NOMO-1 treated with dmso at 0.1 percent for 144 hours (cell line): ENCODE measurements at regions not wholly inside any gene's neighbourhood (a gene's known extent, or its start where the extent isn't known, plus 50 kb on each side); places are given as distances from the start of the nearest gene placed in this dataset.

Source experiments
- DNase-seq: peaks from one replicate; lab custom pipeline; 2025; ENCODE audit not compliant: unreplicated experiment; lab: John Stamatoyannopoulos, UW

DNA sequence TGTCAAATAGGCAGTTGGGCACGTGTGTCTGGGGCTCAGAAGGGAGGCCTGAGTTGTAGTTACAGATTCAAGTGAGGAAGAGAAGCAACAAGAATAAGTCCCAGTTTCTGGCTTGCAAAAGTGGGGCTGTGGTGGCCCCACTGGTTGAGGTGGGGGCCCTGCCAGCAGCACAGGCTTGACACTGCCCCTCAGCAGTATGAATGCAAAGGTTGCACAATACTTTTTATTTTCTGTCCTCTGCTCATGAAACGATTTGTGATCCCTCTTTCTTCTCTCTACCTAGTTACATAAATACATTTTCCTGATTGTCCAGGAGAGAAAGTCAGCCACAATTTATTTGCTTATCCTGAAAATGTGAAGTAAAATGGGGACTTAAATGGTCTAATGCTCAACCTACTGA is 577.8 kb downstream of the AACS start:
- no peak for DNase-seq

DNA sequence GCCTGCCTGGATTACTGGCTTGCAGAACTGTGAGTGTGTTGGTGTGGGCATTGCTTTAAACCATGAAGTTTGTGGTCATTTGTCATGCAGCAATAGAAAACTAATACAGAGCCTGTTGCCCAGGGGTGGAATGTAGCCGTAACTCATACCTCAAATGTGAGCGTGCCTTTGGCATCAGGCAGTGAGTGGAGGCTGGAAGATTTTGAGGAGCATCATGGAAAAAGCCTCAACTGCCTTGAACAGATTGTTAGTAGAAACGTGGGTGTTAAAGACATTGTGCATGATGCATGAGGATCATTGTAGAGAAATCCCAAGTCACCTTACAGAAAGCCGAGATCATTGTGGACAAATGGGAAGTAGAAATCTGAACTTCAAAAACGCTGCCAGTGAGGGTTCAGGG is 580.5 kb downstream of the AACS start:
- no peak for DNase-seq

- DNase-seq: no peak
Observed at GRCh38 chr12:125650587-125650986, 585.4 kb downstream of the AACS start.

DNA sequence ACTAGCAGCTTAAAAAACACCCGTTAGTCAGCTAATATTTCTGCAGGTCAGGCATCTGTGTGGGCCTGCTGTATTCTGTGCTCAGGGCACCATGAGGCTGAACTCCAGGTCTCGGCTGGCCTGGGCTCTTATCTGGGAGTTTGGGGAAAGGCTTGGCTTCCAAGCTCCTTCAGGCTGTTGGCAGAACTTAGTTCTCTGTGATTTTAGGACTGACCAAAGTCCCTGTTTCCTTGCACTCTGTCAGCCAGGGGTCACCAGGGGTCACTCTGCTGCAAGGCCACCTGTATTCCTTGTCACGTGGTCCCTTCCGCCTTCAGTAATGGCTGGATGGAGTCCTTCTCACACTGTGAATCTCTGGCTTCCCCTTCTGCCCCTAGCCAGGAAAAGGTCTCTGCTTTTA is 586.4 kb downstream of the AACS start:
- DNase-seq: no peak

- DNase-seq: no peak
Observed at GRCh38 chr12:125652681-125653080, 587.4 kb downstream of the AACS start.

DNA sequence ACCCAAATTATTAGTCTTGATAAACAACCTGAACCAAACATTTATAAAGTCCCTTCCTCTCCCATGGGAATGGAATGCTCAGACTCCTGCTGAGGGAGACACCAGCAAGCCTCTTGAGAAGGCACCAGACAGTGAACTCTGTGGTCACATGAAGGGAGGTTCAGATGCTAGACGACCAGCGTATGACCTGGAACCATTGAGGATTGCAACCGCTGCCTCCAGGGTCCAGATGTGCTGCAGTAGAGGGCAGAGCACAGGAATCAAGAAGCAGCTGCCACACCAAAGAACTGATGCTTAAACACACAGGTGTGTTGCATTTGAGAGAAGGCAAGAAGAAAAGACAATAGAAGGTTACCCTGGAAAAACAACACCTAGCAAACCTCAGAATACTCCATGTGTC is 592.4 kb downstream of the AACS start:
- DNase-seq: no peak

- DNase-seq: no peak
Observed at GRCh38 chr12:125674554-125675338, 609.5 kb downstream of the AACS start.

- DNase-seq: no peak
Observed at GRCh38 chr12:125676366-125676765, 611.1 kb downstream of the AACS start.

- DNase-seq: no peak
Observed at GRCh38 chr12:125677829-125678228, 612.6 kb downstream of the AACS start.

DNA sequence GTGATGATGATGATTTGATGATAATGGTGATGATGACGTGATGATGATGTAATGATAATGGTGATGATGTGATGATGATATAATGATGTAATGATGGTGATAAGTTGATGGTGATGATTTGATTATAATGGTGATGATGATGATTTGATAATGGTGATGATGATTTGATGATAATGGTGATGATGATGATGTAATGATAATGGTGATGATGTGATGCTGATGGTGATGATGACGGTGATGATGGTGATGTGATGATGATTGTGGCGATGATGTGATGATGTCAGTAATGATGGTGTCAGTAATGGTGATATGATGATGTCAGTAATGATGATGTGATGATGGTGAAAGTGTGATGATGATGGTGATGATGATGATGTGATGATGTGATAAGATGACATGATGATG is 613.4 kb downstream of the AACS start:
- no peak for DNase-seq

- no peak for DNase-seq
Observed at GRCh38 chr12:125683748-125684381, 618.6 kb downstream of the AACS start.

- no peak for DNase-seq
Observed at GRCh38 chr12:125684968-125685790, 619.9 kb downstream of the AACS start.

DNA sequence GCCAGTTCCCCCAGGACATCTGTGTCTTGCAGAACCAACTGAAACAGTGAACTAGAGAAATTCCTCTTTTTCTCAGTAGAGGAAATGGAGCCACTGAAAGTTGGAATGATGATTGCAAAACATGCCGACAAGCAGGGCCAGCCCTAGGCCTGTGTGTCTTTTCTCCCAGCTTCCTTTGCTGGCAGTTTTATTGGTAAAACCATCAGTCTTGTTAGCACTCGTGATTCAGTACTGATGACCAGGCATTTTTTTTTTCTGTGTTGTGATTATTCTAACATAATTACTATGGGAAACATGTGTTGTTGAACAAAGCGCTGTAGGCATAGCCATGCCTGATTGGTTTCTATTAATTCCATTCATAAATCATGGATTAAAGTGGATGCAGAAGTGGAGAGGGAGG is 620.7 kb downstream of the AACS start:
- no peak for DNase-seq

DNA sequence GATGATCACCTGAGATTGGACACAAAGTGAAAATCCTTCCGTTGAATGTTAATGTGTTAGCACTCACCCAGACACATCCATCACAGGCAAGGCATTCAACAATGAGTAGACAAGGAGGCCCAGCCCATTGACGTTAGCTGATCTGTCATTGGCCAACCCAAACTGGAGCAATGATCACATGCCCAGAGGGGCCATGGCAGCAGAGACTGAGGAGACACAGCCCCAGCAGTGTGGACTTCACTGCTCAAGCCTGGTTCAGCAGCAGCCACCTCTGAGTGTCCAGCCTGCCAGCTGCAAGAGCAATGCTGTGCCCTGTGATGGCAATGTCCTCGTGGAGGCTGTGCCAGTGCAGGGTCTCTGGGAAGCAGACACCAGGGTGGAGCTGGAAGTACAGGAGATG is 622.2 kb downstream of the AACS start:
- DNase-seq: no peak

- DNase-seq: no peak
Observed at GRCh38 chr12:125687820-125688219, 622.6 kb downstream of the AACS start.

- DNase-seq: no peak
Observed at GRCh38 chr12:125688223-125688622, 623.0 kb downstream of the AACS start.

DNA sequence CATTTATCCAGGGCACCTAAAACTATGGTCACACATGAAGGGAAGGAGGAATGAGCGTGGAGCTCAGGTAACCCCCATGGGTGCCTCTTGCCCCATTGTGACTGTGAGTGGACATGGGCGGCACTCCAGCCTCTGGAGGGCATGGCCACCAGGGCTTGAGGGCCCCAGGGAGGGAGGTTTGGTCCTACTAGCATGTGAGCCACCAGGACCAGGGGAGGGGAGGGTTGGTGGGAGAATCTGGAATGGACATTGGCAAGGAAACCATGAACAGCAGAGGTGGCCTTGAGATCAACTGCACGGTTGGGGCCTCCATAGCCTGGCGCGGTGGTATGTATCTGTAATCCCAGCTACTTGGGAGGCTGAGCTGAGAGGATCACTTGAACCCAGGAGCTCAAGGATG is 623.6 kb downstream of the AACS start:
- no peak for DNase-seq

DNA sequence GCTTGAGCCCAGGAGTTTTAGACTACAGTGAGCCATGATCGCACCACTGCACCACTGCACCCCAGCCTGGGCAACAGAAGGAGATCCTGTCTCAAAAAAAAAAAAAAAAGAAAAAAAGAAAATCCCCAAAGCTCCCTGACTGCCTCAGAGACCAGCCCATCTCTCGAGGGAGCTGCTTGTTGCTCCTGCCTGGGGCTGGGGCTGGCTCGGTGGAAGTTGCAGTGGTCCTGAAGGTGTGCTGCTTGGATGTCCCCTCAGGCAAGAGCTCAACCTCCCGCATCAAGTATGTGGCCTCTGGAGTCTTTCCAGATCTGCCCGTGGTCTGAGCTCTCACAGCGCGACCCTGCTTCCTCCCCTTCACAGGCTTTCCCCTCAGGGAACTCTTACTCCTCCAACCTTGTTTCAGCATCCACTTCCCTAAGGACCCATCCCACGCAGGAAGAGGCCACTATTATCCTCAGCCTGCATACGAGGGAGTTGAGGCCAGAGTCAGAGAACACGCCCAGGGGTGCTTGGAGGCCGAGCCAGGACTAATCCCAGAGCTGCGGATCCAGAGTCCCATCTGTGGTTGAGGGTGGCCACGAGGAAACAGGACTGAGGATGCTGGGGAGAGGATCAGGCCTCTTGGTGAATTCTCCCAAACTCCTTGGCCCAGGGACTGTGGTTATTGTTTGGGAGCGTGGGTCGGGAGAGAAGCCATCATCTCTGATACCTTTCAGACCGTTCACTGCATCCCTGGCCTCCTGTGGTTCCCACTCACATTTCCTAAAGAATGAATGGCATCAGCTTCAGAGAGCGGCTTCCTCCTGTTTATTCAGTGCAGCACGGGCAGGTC is 624.6 kb downstream of the AACS start:
- no peak for DNase-seq

DNA sequence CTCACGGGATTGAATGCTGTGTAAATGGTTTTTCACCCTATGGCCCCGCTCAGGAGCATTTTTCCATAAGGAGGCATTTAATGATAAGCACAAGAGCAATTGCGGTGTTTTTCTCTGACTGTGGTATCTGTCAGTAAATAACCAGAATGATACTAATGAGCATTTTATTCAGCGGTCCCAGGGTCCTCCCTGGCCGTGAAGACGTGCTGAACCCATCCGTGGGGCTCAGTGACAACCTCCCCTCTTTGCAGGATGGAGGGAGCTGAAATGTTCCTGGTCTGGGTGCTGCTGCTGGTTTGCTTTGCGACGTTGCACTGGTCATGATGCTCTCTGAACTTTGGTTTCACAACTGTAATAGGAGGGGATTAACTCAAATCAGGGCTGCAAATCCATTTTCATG is 625.6 kb downstream of the AACS start:
- no peak for DNase-seq

GRCh38 chr12:125696054-125696453 is 630.8 kb downstream of the AACS start:
- DNase-seq: no peak

DNA sequence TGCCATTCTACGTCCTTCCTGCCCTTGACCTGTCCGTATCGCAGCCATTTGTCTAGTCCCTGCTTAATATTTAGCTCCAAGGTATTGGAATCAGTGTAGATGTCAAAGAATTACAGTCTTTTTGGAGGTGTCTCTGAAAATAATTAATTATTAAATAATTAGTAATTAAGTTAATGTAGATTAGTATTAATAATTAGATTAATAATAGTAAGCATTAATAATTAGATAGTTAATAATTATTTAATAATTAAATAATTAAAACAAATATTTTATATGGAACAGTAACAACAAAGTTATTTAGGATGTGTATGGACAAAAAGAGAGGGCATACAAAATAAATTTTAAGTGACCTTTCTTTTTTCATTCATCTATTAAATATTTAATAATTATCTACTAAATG is 639.6 kb downstream of the AACS start:
- DNase-seq: no peak
